ENCODE measurements at regions not wholly inside any gene's neighbourhood (a gene's known extent, or its start where the extent isn't known, plus 50 kb on each side); places are given as distances from the start of the nearest gene placed in this dataset.

GRCh38 chr12:61161961-61162360 lies 1098.2 kb upstream of the USP15 start (continued):
- no peak for TF ChIP-seq REST (IDR thresholded peaks at IDR 0.05)
- no peak for TF ChIP-seq HNF4A (conservative IDR thresholded peaks at IDR 0.05)

GRCh38 chr12:61188801-61189595 lies 1071.2 kb upstream of the USP15 start:
- 86% methylated on average over 18 of the region's 18 CpGs for WGBS
- Histone ChIP-seq H3K4me3 (ENCODE audit: low read depth in 1 of 3, low read length in 3 of 3) (no peak overlapping the region), H3K27me3 (ENCODE audit: control insufficient read depth in 4 of 4, insufficient read depth in 4 of 4, low read length in 3 of 4) (no peaks in the 10 kb centered on the region), H3K9me3 (ENCODE audit: control insufficient read depth in 4 of 4, low read length in 3 of 4) (no peaks in the 10 kb centered on the region), H3K36me3 (ENCODE audit: control insufficient read depth in 4 of 4, insufficient read depth in 3 of 4, low read depth in 1 of 4, low read length in 3 of 4) (no peaks in the 10 kb centered on the region), H3K27ac (ENCODE audit: low read depth in 1 of 2, low read length in 2 of 2) (no peak overlapping the region), H3K9ac (ENCODE audit: low read depth in 1 of 2, low read length in 2 of 2) (no peak overlapping the region), H3K4me1 (ENCODE audit: control insufficient read depth in 4 of 4, insufficient read depth in 4 of 4, low read length in 3 of 4) (no peaks in the 10 kb centered on the region)
- TF ChIP-seq YY1 (IDR thresholded peaks at IDR 0.05) (no peak), ZBTB33 (IDR thresholded peaks at IDR 0.05) (no peak), HNF4A (conservative IDR thresholded peaks at IDR 0.05) (no peak), CTCF (IDR thresholded peaks at IDR 0.05; ENCODE audit: low read depth, low read length, missing input control) (no peak), FOXA2 (IDR thresholded peaks at IDR 0.05) (no peak), TAF1 (conservative IDR thresholded peaks at IDR 0.05) (no peak), JUND (IDR thresholded peaks at IDR 0.05) (no peak), REST (IDR thresholded peaks at IDR 0.05) (no peak), NR2F2 (IDR thresholded peaks at IDR 0.05) (no peak), SP1 (IDR thresholded peaks at IDR 0.05) (no peak), RXRA (IDR thresholded peaks at IDR 0.05) (no peak), EGR1 (IDR thresholded peaks at IDR 0.05; ENCODE audit: low read depth in 2 of 2) (no peak), FOXA1 (IDR thresholded peaks at IDR 0.05) (no peak), GABPA (IDR thresholded peaks at IDR 0.05 in 1 of 2, conservative IDR thresholded peaks at IDR 0.05 in 1 of 2) (no peak), RAD21 (IDR thresholded peaks at IDR 0.05) (no peak), HNF4G (IDR thresholded peaks at IDR 0.05) (no peak)
- TF ChIP-seq, protein P1, sequence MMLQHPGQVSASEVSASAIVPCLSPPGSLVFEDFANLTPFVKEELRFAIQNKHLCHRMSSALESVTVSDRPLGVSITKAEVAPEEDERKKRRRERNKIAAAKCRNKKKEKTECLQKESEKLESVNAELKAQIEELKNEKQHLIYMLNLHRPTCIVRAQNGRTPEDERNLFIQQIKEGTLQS (IDR thresholded peaks at IDR 0.05), result no peak
- TF ChIP-seq, protein P2, sequence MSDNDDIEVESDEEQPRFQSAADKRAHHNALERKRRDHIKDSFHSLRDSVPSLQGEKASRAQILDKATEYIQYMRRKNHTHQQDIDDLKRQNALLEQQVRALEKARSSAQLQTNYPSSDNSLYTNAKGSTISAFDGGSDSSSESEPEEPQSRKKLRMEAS (IDR thresholded peaks at IDR 0.05), result no peak
- DNase-seq (ENCODE audit: low spot score), result no peak
